ENCODE measurements at regions not wholly inside any gene's neighbourhood (a gene's known extent, or its start where the extent isn't known, plus 50 kb on each side); places are given as distances from the start of the nearest gene placed in this dataset.

- Mint-ChIP-seq H3K4me3 (ENCODE audit: low read depth) (no peak overlapping the region), H3K9me3 (ENCODE audit: low read depth) (peaks cover 5% of the 10 kb centered on the region), H3K27me3 (no peaks in the 10 kb centered on the region), H3K27ac (no peak overlapping the region), H3K36me3 (ENCODE audit: insufficient read depth) (no peaks in the 10 kb centered on the region), H3K4me1 (ENCODE audit: low read depth) (peaks cover 11% of the 10 kb centered on the region)
- DNase-seq (ENCODE audit: low spot score, unreplicated experiment): no peak
- TF ChIP-seq, protein P1, sequence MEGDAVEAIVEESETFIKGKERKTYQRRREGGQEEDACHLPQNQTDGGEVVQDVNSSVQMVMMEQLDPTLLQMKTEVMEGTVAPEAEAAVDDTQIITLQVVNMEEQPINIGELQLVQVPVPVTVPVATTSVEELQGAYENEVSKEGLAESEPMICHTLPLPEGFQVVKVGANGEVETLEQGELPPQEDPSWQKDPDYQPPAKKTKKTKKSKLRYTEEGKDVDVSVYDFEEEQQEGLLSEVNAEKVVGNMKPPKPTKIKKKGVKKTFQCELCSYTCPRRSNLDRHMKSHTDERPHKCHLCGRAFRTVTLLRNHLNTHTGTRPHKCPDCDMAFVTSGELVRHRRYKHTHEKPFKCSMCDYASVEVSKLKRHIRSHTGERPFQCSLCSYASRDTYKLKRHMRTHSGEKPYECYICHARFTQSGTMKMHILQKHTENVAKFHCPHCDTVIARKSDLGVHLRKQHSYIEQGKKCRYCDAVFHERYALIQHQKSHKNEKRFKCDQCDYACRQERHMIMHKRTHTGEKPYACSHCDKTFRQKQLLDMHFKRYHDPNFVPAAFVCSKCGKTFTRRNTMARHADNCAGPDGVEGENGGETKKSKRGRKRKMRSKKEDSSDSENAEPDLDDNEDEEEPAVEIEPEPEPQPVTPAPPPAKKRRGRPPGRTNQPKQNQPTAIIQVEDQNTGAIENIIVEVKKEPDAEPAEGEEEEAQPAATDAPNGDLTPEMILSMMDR (IDR thresholded peaks at IDR 0.05; ENCODE audit: unreplicated experiment): no peak
Measured at GRCh38 chr10:3661271-3661670, 123.7 kb downstream of the KLF6 start.

- Mint-ChIP-seq H3K36me3 (ENCODE audit: insufficient read depth) (no peaks in the 10 kb centered on the region), H3K27me3 (peaks cover 5% of the 10 kb centered on the region), H3K9me3 (ENCODE audit: low read depth) (peaks cover 5% of the 10 kb centered on the region), H3K4me1 (ENCODE audit: low read depth) (peaks cover 16% of the 10 kb centered on the region), H3K4me3 (ENCODE audit: low read depth) (no peak overlapping the region), H3K27ac (no peak overlapping the region)
- TF ChIP-seq, protein P1 (IDR thresholded peaks at IDR 0.05; ENCODE audit: unreplicated experiment): no peak
- DNase-seq (ENCODE audit: low spot score, unreplicated experiment): no peak
Measured at GRCh38 chr10:3660753-3661152, 124.3 kb downstream of the KLF6 start.

DNA sequence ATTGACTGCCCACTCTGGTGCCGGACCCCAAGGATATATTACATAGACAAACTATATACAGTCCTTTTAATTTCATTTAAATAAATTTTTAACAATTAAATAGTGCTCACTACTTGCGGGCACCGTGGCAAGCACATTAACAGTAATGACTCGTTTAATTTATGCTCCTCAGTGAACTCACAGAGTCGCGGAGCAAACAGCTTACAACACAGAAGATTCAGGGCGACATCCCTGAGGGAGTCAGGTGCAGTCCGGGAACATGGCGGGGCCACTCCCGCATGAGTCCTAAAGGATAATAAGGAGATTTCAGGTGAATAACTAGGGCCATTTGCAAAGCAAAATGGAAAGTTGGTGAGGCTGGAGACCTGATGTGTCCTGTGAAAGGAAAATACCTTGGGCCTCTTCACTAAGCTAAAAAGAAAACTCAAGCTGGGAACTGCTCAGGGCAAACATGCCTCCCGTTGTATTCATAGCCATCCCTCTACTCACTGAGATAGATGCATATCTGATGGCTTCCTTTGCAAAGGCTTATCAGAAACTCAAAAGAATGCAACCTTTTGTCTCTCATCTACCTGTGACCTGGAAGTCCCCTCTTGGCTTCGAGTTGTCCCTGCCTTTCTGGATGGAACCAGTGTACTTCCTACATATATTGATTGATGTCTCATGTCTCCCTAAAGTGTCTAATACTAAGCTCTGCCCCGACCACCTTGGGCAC is 125.6 kb downstream of the KLF6 start:
- Mint-ChIP-seq H3K36me3 (ENCODE audit: insufficient read depth) (no peaks in the 10 kb centered on the region), H3K9me3 (ENCODE audit: low read depth) (peaks cover 5% of the 10 kb centered on the region), H3K27ac (no peak overlapping the region), H3K27me3 (peaks cover 14% of the 10 kb centered on the region), H3K4me3 (ENCODE audit: low read depth) (no peak overlapping the region), H3K4me1 (ENCODE audit: low read depth) (peaks cover 16% of the 10 kb centered on the region)
- no peak for DNase-seq (ENCODE audit: low spot score, unreplicated experiment)
- TF ChIP-seq, protein P1 (IDR thresholded peaks at IDR 0.05; ENCODE audit: unreplicated experiment): no peak

DNA sequence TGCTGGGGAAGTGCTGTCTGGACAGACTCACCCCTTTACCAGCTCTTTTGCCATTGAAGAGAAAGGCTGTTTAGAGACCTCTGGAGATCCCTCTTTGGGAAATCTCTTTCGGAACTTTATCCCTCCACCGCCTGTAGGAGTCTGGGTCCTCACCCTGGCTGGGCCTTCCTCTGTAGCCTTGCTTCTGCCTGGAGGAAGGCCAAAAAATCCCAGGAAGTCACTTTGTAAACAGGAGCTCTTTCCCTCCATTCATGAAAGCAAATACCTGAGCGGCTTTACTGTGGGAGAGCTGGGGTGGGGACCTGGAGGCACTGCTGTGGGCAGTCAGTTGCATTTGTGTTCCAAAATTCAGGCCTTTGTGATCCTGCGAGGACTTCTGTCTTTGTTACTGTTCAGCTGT is 126.2 kb downstream of the KLF6 start:
- H3K4me1 Mint-ChIP-seq (ENCODE audit: low read depth): peaks cover 16% of the 10 kb centered on the region
- peaks cover 5% of the 10 kb centered on the region for H3K9me3 Mint-ChIP-seq (ENCODE audit: low read depth)
- no peaks in the 10 kb centered on the region for H3K36me3 Mint-ChIP-seq (ENCODE audit: insufficient read depth)
- H3K27ac Mint-ChIP-seq: no peak overlapping the region
- DNase-seq (ENCODE audit: low spot score, unreplicated experiment): no peak
- TF ChIP-seq, protein P1 (IDR thresholded peaks at IDR 0.05; ENCODE audit: unreplicated experiment): no peak
- H3K4me3 Mint-ChIP-seq (ENCODE audit: low read depth): no peak overlapping the region
- H3K27me3 Mint-ChIP-seq: peaks cover 14% of the 10 kb centered on the region

DNA sequence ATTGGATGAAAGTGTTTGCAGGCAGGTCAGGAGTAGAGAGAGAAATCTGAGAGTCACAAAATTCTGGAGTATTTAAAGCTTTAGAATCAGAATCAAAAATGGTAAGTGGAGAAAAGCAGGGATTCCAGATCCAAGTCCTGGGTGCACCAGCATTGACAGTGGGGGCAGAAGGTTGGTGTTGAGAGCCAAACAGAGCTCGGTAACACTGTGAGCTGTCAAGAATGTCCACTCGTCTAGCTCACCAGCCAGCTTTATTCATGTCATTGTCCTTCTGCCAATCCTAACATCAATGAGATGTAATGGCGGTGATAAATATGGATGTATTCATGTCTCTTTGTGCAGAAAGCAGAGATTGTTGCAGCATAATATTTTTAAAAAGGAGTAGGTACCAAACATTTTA is 128.8 kb downstream of the KLF6 start:
- H3K36me3 Mint-ChIP-seq (ENCODE audit: insufficient read depth): no peaks in the 10 kb centered on the region
- no peak for DNase-seq (ENCODE audit: low spot score, unreplicated experiment)
- H3K27me3 Mint-ChIP-seq: peaks cover 14% of the 10 kb centered on the region
- TF ChIP-seq, protein P1 (IDR thresholded peaks at IDR 0.05; ENCODE audit: unreplicated experiment): no peak
- H3K4me3 Mint-ChIP-seq (ENCODE audit: low read depth): no peak overlapping the region
- peaks cover 5% of the 10 kb centered on the region for H3K9me3 Mint-ChIP-seq (ENCODE audit: low read depth)
- peaks cover 16% of the 10 kb centered on the region for H3K4me1 Mint-ChIP-seq (ENCODE audit: low read depth)
- no peak overlapping the region for H3K27ac Mint-ChIP-seq
